ENCODE measurements at regions not wholly inside any gene's neighbourhood (a gene's known extent, or its start where the extent isn't known, plus 50 kb on each side); places are given as distances from the start of the nearest gene placed in this dataset.
A peak's percentile ranks its signal among the peaks of the same experiment; 100 is the strongest.

DNA sequence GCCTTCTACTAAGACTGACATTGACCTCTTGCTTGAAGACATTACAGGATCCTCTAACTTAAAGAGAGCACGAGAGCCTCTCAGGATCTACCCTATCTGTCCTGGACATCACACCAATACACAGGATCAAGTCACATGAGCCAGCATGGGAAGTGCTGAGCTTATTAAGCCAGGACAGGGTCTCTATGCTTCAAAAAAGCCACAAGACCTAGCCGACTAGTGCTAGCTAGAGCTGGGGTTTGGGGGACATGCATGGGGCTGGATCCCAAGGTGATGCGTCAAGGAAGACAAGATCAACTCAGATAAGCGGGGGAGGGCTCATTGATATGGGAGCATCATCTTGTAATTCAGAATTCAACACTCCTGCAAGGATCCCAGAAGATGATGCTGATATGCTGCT is 167.2 kb upstream of the TAB2 start:
- DNase-seq, result no peak

DNA sequence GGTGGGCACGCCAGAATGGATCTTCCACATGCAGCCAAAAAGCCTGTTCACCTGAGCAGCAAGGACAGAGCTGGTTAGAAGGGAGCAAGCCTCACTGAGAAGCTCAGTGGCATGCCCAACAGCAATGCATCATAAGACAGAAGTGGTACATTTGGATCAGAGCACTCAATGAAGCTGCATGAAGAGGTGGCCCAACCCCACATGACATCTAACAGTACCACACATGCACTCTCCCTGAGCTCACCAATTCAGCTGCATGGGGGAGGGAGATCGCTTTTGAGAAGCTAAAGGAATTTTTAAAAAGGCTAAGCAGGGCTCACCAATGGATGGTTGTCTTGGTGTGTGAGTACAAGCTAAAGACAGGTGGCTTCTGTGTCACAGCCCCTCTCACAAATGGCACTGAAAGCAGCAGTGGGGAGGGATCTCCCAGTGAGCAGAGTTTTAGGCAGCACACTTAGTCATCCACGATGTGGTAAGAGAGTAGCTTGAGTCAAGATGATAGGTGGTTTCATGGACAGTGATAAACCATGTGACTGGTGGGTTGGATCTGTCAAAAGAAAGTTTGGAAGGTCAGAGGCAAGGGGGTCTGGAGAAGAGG is 166.6 kb upstream of the TAB2 start:
- peak; percentile 87 for DNase-seq

DNA sequence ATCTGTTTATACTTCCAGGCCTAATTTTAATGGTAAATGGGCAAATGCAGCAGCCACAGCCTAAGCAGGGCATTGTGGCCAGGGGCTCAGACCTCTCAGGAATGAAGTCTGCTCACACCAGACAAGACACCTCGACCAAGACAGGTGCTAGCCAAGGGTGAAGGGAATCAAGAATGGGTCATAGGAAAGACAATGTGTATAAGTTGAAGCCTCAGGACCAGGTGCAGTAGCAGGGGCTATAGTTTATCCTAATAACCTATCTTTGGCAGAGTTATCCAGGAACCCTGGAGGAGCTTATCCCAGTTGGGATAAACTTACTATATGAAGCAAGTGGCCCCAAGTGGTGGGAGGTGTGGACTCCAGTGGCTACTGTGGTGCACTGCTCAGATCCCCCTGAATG is 165.0 kb upstream of the TAB2 start:
- DNase-seq, result no peak

DNA sequence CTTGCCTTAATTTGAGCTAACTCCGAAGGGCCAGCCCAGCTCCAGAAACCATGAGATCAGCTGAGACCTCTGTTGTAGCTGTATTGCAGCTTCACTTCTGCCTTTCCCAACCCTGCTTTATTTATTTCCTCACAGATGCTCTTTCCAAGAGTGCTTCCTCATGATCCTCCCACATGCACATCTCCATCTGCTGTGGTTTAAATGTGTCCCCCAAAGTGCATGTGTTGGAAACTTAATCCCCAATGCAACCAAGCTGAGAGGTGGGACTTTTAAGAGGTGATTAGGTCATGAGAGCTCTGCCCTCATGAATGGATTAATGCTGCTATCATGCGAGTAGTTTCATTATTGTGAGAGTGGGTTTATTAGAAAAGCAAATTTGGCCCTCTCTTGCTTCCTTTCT is 164.4 kb upstream of the TAB2 start:
- DNase-seq, result no peak

DNA sequence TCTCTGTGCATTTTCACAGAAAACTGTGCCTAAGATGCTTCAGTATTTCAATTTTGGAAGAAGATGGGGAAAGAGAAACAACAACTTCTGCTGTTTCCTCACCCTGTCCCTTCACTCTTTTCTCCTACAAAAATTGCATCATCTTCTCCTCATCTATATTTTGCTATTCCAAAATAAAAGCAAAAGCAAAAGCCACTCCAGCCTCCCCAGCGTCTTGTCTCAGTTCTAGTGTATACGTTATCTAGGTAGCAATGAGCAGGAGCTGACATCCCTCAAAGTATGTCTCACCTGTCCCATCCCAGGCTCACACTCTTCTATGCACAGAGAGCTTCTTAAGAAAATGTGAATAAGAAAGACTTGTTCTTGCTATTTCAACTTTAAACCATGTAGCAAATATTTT is 163.8 kb upstream of the TAB2 start:
- peak; percentile 39 for DNase-seq

DNA sequence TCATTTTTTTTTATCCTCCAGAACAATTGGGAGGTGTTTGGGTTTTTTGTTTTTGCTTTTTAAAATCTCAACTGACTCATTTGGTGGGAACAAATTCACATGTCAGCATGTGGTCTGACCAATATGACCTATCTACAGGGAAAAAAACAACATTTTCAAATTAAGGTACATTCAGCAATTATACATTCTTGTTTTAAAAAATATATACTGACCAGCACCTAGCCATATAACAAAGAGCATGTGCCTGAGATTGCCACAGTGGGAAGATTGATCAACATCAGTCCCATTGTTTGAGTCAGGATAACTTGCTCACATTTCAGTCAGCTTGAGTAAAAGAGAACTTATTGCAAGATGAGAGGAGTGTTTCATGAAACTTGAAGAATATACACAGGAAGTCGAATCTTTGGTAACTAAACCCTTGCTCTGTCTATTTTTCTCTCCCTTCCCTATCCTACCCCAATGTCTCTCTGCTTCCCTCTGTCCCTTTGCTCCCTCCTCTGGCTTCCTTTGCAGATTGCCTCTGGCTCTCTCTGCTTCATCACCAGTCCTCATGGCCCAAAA is 163.2 kb upstream of the TAB2 start:
- DNase-seq, result peak; percentile 67

DNA sequence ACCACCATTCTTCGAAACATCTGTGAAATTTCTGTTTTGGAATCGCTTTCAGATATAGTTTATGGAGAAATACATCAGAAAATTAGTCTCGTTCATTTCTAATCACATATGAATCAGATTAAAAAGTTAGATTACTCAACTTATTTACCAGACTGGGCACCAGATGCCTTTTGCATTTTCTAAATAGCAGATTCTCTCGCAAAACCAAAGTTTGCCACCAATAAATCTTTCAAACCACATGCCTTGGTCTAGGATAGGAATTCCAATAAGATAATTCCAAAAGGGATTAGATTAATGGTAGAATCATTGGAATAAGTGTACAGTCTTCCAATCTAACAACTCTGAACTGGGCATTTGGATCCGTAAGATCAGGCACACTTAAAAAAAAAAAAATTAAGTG is 160.4 kb upstream of the TAB2 start:
- DNase-seq, result no peak

DNA sequence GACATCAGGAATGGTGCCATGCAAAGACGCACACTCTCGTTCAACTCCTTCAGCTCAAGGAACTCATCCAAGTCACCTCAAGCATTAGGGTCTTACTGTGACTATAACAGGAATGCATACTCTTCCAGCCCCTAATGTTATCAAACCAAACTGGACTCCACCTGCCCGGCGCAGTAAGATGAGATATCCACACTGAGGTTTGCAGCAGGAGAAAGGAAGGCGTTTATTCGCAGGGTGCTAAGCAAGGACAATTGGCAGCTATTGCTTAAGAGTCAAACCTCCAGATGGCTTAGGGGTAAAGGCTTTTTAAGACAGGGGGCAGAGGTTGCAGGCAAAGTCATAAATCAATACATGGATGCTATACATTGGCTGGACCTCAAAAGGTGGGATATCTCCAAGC is 159.4 kb upstream of the TAB2 start:
- no peak for DNase-seq

DNA sequence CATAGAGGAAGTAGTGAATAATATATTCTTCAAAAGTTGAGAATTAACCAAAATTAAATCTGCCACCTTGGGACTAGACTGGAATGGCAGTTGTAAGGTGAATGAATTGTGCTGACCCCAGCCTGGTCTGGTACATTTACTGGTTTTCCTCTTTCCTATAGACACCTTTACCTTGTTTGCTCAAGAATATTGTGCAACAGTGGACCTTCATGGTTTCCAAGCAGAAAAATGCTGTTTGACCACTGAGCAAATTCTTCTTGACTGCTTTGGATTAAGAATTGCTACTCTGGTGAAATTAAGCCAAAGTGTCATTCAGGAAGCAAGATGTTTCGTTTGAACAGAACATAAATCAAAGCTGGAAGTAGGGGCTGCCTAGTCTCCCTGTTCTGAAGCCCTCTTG is 156.6 kb upstream of the TAB2 start:
- no peak for DNase-seq

DNA sequence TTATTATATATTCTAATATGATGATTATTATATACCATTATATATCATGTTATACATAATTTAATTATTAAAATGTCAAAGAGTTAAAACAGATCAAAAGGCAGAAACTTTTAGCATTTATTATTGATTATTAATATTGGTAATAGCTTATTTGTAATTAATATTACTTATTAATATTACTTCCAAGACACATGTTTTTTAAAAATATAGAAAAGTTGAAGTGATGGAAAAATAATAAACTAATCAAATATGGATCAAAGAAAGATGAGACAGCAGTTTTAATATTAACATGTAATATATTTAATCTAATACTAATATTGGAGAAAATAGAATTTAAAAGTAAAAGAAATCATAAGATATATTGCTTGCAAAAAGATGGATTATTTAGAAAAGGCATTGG is 154.6 kb upstream of the TAB2 start:
- no peak for DNase-seq

DNA sequence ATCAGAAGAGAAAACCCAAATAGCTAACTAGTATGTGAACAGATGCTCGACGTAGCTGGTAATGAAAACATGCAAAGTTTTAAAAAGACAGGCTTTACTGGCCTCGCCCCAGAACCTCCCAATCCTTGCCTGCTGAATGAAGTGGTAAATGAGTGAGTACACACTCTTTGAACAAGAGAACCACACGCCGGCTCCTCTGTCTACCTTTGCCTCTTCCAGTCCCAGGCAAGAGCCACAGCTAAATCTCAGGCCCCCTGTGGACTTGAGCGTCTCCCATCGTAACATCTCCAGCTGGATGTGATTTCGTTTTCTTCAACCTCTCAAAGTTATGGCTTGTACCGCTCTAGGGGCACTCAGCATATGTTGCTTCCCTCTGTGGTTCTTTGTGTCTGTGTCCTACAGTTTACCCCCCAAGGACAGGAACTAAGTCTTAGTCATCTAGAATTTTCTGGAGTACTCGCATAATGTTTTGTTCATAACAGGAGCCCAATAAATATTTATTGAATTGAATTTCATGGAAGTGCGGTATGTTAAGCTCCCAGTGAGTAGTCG is 153.2 kb upstream of the TAB2 start:
- DNase-seq, result no peak

DNA sequence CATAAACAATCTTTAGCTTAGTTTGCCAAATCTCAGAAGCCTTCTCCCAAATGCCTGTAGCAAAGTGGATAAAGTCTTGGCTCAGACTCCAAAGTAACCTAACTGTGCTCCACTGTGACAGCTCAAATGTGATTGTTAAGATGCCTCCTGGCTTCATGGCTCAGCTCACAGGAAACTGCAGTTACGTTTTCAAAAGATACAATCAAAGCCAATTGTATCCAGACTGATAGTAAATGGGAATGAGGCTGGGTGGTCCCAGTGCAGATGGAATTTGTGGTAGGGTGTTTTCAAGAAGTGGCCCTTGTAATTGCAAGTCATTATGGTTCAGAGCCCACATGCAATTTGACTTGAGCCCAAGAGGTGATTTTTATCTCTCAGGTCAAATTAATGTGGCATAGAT is 151.2 kb upstream of the TAB2 start:
- no peak for DNase-seq

DNA sequence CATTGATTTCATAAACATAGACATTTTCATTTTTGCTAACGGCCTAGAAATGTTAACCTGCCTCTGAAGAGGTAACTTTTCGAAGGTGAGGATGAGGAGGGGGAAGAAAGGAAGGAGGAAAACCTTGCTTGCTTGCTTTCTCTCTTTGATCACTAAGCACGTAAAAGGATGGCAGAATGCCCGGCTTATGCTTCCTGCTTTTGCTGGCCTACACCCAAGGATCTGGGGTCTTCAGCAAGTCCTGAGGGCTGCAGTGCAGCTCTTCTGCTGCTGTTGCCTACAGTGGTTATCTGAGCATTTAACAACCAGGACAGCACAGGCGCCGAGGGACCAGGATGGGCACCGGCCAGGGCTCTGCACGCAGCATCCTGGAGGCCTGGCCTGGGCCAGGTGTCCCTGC is 150.8 kb upstream of the TAB2 start:
- no peak for DNase-seq

DNA sequence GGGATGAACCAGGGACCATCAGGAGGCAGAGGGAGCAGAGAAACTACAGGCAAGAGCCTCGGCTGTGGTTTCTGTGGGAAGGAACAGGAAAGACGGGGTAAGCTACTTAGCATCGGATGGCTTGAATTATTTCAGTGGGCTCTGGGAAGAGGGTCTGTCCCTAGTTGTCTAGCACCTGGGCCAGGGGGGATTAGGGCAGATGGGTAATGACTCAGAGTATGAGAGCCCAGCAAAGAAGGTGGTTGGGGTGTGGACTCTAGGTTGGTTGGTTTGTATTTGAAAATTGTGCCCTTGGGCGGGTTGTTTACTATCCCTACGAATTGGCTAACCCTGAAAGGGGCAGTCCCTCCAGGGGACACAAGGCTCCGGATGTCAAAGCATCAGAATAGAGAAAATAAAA is 148.5 kb upstream of the TAB2 start:
- DNase-seq, result no peak

DNA sequence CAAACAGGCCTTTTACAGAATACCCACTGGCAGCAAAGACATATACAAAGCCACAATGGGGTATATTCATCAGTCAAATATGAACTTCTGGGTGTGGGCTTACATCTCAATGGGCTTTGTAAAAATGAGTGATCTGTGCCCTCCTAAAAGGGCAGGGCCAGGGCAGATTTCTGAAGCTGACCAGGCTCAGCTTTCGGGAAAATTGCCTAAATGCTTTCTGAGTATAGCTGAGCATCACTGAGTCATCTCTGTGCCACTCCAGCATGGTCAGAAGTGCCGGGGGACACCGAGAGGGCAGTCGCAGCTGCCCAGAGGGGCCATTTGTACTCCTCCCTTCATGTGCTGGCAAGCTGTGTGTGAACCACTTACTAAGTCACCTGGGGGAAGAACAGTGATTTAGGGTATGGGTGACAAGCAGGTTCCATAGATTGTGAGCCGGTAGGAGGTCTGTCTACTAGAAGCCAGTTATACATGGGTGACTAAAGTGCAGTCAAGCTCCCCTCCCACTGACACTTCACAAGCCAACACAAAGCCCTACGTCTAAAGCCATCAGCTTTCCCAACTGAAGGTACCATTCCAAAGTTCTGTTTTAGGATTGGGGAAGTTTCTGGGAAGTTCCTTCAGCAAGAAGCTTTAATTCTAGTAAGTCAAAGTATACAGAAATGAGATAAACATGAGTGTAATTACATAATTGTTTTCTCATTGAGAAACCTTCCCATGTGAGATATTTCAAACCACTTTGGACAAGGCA is 147.6 kb upstream of the TAB2 start:
- no peak for DNase-seq

DNA sequence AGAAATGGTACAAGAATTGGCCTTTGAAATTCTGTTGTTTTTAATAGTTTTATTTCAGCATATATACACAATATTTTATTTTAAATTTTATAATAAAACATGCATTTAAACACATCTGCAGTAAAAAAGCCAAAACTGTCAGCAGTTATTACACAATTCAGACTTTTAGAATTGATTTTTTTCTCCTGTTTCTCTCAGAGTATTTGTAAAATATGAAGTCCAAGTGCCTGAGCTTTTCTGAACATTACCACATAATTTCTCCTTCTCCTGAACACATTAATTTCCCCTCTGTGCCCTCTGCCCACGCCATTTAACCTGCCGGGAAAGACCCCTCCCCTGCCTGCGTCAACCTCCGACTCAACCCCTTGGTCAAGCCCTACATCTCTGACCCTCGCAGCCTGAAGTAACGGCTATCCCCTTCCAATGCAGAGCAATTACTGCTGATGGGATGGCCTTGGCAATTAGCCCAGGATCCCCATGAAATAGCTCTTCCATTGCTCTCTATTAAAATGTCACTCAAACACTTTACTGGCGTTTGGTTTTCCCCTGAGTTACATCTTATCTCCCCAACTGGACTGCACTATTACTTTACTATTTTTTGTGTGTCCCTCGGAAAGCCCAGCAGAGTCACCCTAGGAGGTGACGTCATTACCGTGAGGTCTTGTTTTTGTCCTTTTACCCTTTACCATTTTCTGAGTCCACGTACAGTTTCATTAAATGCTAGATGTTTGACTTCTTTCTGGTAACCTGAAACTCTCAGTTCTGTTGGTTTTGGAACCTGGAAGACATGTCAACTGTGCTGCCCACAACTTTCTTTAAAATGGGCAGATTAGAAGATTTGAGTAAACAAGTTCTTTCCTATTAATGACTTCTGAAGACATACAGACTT is 146.7 kb upstream of the TAB2 start:
- DNase-seq, result no peak

DNA sequence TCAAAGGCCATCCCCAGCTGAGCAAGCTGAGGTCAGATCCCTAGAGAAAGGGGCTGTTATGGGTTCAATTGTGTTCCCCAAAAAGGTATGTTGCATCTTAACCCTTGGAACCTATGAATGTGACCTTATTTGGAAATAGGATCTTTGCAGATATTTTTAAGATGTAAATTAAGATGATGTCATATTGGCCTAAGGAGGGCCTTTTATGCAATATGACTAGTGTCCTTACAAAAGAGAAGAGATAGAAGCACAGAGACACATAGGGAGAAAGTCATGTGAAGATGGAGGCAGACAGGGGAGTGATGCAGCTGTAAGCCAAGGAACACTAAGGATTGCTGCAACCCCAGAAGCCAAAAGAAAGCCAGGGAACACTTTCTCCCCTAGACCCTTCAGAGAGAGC is 144.3 kb upstream of the TAB2 start:
- DNase-seq, result no peak

DNA sequence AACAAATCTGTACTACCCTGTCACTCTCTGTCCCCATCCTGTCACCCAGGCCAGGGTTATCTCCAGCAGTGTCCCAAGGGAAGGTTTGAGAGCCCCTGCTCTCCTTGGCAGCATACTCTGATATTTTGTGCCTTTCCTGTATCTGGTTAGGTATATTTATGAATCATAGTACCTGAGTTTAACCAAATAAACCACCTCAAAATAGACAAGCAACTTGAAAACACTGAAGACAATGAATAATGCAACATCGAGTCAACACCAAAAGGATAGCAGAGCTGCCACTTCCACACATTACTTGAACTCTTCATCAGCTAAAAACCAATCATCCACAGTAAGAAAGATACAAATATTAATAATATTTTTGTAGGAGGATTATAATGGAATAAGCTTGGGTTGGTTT is 142.6 kb upstream of the TAB2 start:
- no peak for DNase-seq

DNA sequence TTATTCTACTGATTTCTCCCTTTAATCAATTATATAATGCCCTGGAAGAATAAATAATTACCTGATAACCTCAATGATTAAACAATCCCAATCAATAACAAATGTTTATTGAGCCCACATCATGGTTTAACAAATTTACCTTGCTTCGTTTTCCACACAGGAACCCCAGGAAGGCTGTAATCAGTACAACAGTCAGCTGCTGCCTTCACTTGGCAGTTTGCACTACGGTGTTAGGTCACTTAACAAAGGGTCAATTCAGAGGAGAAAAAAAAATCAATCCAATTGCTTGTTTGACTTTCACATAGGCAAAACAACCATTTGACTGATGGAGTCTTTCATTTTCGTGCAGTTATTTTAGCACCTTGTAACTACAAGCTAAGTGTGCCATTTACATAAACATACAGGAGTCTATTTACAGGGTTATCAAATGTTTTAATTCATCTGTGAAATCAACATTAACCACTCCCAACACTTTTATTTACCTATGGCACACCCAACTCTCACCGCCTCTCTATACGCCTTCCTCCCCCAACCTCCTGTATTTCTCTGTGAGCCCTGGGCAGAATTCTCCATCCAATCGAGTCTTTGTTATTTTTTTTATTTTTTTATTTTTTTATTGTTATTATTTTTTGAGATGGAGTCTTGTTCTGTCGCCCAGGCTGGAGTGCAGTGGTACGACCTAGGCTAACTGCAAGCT is 140.4 kb upstream of the TAB2 start:
- DNase-seq, result no peak

DNA sequence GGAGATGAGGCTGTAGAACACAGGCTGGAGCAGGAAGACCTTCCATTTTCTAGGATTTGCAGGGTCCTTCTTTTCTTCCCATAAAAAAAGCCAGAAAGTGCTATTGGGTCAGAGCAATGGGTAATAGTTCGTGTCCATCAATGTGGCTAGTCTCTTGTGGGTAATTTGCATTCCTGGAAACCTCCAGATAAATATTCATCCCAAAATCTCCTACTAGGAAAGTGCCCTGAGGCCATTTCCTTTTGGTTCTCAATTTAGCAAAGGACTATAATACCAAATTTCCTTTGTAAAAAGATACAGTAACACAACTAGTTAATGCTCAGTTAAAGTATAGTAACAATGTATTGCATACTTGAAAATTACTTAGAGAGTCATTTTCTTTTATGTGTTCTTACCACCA is 138.1 kb upstream of the TAB2 start:
- DNase-seq, result no peak

DNA sequence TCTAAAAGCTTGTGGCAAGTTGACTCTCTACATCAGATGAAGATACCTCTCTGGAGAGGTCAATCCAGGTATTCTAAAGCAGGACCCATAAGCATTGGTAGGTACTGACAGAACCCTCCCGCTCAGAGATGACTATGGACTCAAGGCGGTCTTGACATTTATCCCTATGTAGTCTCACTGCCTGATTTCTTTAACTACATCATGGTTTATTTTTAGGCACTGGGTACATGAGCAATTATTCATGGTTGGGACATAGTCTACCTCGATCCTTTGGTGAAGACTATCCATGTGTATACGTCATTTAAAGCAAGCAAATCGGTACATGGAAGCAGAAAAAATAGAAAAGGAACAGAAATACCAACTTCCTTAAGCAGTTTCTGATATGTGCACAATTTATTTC is 136.2 kb upstream of the TAB2 start:
- DNase-seq, result no peak

DNA sequence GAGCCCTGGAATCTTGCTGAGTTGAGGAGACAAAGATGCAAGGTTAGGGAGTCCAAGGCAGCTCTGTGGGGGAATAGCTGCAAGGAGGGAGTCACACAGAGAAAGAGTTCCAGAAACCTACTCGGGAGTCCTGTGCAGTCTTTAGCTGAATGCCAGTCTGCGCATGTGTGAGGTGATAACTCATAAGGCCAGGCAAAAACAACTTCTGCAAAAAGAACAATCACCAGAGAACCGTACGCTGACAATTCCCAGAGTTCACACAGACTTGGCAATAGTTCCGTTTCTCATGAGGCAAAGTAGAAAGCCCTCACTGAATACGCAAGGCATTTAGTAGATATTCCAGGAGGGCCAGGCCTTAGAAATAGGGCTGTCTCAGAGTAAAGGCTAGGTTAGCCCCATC is 135.2 kb upstream of the TAB2 start:
- no peak for DNase-seq

DNA sequence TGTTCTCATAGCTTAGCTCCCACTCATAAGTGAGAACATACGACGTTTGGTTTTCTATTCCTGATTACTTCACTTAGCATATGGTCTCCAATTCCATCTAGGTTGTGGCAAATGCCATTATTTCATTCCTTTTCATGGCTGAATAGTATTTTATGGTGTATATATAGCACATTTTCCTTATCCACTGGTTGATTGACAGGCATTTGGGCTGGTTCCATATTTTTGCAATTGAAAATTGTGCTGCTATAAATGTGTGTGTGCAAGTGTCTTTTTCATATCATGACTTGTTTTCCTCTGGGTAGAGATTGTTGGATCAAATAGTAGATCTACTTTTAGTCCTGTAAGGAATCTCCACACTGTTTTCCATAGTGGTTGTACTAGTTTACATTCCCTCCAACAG is 133.0 kb upstream of the TAB2 start:
- DNase-seq, result no peak

All from activated CD4-positive, alpha-beta T cell treated with anti-CD3 and anti-CD28 coated beads, Interleukin-10, Interleukin-2, amounts not matched to agents 100 ng/mL and 50 ng/mL, durations not matched to agents 16 hours and 8 hours (primary cell).